Liver (tissue), 8 donors: ENCODE measurements at regions not wholly inside any gene's neighbourhood (a gene's known extent, or its start where the extent isn't known, plus 50 kb on each side); places are given as distances from the start of the nearest gene placed in this dataset.

ENCODE experiments used
- DNase-seq: peaks from one replicate; pipeline ENCODE4 v3.0.0-alpha.2; 2017; ENCODE audit warnings: low spot score
- H3K27ac ChIP-seq, 2 donors: one replicate each; pipeline ENCODE4 v1.7.0; 2013; ENCODE audit warnings: inconsistent platforms in 2 of 2, low read length in 2 of 2, control low read depth in 1 of 2, low read depth in 1 of 2, mild to moderate bottlenecking in 1 of 2
- H3K27me3 ChIP-seq, 4 donors: one replicate each; pipeline versions ENCODE4 v1.6.1 to v1.7.0; 2013; ENCODE audit warnings: low read length in 3 of 4, inconsistent platforms in 1 of 4, mild to moderate bottlenecking in 1 of 4, moderate library complexity in 1 of 4; ENCODE audit not compliant: control insufficient read depth in 4 of 4, insufficient read depth in 4 of 4
- H3K36me3 ChIP-seq, 4 donors: one replicate each; pipeline versions ENCODE4 v1.6.1 to v1.7.0; 2013; ENCODE audit warnings: low read length in 3 of 4, mild to moderate bottlenecking in 3 of 4, low read depth in 1 of 4, moderate library complexity in 1 of 4; ENCODE audit not compliant: control insufficient read depth in 4 of 4, insufficient read depth in 3 of 4
- H3K4me1 ChIP-seq, 4 donors: one replicate each; pipeline versions ENCODE4 v1.6.1 to v1.7.0; 2013; ENCODE audit warnings: low read length in 3 of 4, mild to moderate bottlenecking in 3 of 4, moderate library complexity in 1 of 4; ENCODE audit not compliant: control insufficient read depth in 4 of 4, insufficient read depth in 4 of 4
- H3K4me3 ChIP-seq, 3 donors: one replicate each; pipeline versions ENCODE4 v1.6.1 to v1.7.0; 2013; ENCODE audit warnings: low read length in 3 of 3, control low read depth in 1 of 3, low read depth in 1 of 3, mild to moderate bottlenecking in 1 of 3
- H3K9ac ChIP-seq, 2 donors: one replicate each; pipeline ENCODE4 v1.7.0; 2013; ENCODE audit warnings: low read length in 2 of 2, mild to moderate bottlenecking in 2 of 2, moderate library complexity in 2 of 2, control low read depth in 1 of 2, low read depth in 1 of 2
- H3K9me3 ChIP-seq, 4 donors: one replicate each; pipeline versions ENCODE4 v1.6.1 to v1.7.0; 2013; ENCODE audit warnings: low read length in 3 of 4; ENCODE audit not compliant: control insufficient read depth in 4 of 4
- EGR1 ChIP-seq, 2 donors: IDR thresholded peaks; 2 replicates each; pipeline ENCODE4 v1.6.1; 2016 to 2018; ENCODE audit warnings: antibody characterized with exemption in 2 of 2, low read depth in 2 of 2
- FOXA1 ChIP-seq: IDR thresholded peaks from 2 replicates; pipeline ENCODE4 v1.6.1; 2016; ENCODE audit warnings: antibody characterized with exemption
- FOXA2 ChIP-seq: IDR thresholded peaks from 2 replicates; pipeline ENCODE4 v1.6.1; 2016; ENCODE audit warnings: antibody characterized with exemption
- GABPA ChIP-seq, 2 donors: IDR thresholded peaks in 1 of 2; conservative IDR thresholded peaks in 1 of 2; 2 replicates each; pipeline ENCODE4 v1.6.1; 2016; ENCODE audit warnings: antibody characterized with exemption in 2 of 2, mild to moderate bottlenecking in 1 of 2, moderate library complexity in 1 of 2
- HNF4A ChIP-seq, 2 donors: conservative IDR thresholded peaks; 2 replicates each; pipeline ENCODE4 v1.6.1; 2016; ENCODE audit warnings: antibody characterized with exemption in 2 of 2, mild to moderate bottlenecking in 2 of 2
- JUND ChIP-seq, 2 donors: IDR thresholded peaks; 2 replicates each; pipeline ENCODE4 v1.6.1; 2016; ENCODE audit warnings: antibody characterized with exemption in 2 of 2
- MAX ChIP-seq: IDR thresholded peaks from 2 replicates; pipeline ENCODE4 v1.6.1; 2016; ENCODE audit warnings: antibody characterized with exemption
- NR2F2 ChIP-seq: IDR thresholded peaks from 2 replicates; pipeline ENCODE4 v1.6.1; 2016; ENCODE audit warnings: antibody characterized with exemption
- RAD21 ChIP-seq, 2 donors: IDR thresholded peaks; 2 replicates each; pipeline ENCODE4 v1.6.1; 2016; ENCODE audit warnings: antibody characterized with exemption in 2 of 2, mild to moderate bottlenecking in 2 of 2
- RXRA ChIP-seq, 2 donors: IDR thresholded peaks; 2 replicates each; pipeline ENCODE4 v1.6.1; 2017 to 2018; ENCODE audit warnings: antibody characterized with exemption in 2 of 2, mild to moderate bottlenecking in 1 of 2
- SP1 ChIP-seq: IDR thresholded peaks from 2 replicates; pipeline ENCODE4 v1.6.1; 2018; ENCODE audit warnings: antibody characterized with exemption, mild to moderate bottlenecking
- TAF1 ChIP-seq: conservative IDR thresholded peaks from 2 replicates; pipeline ENCODE4 v1.6.1; 2016; ENCODE audit warnings: antibody characterized with exemption, mild to moderate bottlenecking
- YY1 ChIP-seq: IDR thresholded peaks from 2 replicates; pipeline ENCODE4 v1.6.1; 2016; ENCODE audit warnings: antibody characterized with exemption, mild to moderate bottlenecking
- ZBTB33 ChIP-seq: IDR thresholded peaks from 2 replicates; pipeline ENCODE4 v1.6.1; 2016; ENCODE audit warnings: antibody characterized with exemption
- WGBS: extraction: QIAGEN DNeasy Blood & Tissue Kit; methylation state at CpG from one replicate; pipeline ENCODE4 v1.1.7; 2013; 5-methylcytosine and 5-hydroxymethylcytosine counted together
- TF ChIP-seq, protein P1 (sequence below): fragments of 150-350 bp; IDR thresholded peaks from 2 replicates; pipeline ENCODE4 v1.5.1; 2017; ENCODE audit warnings: improper control_type of control experiment, low read depth, low read length; ENCODE audit not compliant: missing input control
- TF ChIP-seq, protein P2 (sequence below): IDR thresholded peaks from 2 replicates; pipeline ENCODE4 v1.6.1; 2016; ENCODE audit warnings: antibody characterized with exemption
- donor health status: healthy.
- donor health status: healthy.
- donor health status: healthy.
- donor health status: healthy.
- donor health status: healthy.

DNA sequence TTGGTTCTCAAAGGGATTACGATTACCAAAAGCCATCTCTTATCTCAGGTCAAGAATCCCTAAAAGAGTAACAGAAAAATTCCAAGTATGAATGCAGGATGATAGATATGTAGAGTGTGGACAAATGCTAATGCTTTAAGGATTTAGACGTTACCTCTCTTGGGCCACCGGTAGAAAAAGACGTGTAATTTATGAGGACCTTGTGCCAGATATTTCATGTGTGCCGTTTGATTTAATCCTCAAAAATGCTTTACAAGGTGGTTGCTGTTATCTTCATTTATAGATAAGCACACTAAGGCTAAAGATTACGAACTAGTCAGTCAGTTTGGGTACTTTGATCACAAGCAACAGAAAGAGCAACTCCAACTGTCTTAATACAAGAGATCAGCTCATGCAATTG is 370.8 kb upstream of the JAG1 start (continued):
- no peak for TF ChIP-seq JUND (IDR thresholded peaks at IDR 0.05)
- no peak for TF ChIP-seq RXRA (IDR thresholded peaks at IDR 0.05)
- TF ChIP-seq, protein P1, sequence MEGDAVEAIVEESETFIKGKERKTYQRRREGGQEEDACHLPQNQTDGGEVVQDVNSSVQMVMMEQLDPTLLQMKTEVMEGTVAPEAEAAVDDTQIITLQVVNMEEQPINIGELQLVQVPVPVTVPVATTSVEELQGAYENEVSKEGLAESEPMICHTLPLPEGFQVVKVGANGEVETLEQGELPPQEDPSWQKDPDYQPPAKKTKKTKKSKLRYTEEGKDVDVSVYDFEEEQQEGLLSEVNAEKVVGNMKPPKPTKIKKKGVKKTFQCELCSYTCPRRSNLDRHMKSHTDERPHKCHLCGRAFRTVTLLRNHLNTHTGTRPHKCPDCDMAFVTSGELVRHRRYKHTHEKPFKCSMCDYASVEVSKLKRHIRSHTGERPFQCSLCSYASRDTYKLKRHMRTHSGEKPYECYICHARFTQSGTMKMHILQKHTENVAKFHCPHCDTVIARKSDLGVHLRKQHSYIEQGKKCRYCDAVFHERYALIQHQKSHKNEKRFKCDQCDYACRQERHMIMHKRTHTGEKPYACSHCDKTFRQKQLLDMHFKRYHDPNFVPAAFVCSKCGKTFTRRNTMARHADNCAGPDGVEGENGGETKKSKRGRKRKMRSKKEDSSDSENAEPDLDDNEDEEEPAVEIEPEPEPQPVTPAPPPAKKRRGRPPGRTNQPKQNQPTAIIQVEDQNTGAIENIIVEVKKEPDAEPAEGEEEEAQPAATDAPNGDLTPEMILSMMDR = no peak
- no peak for TF ChIP-seq YY1
- TF ChIP-seq EGR1 (IDR thresholded peaks at IDR 0.05; ENCODE audit: low read depth in 2 of 2) = no peak

DNA sequence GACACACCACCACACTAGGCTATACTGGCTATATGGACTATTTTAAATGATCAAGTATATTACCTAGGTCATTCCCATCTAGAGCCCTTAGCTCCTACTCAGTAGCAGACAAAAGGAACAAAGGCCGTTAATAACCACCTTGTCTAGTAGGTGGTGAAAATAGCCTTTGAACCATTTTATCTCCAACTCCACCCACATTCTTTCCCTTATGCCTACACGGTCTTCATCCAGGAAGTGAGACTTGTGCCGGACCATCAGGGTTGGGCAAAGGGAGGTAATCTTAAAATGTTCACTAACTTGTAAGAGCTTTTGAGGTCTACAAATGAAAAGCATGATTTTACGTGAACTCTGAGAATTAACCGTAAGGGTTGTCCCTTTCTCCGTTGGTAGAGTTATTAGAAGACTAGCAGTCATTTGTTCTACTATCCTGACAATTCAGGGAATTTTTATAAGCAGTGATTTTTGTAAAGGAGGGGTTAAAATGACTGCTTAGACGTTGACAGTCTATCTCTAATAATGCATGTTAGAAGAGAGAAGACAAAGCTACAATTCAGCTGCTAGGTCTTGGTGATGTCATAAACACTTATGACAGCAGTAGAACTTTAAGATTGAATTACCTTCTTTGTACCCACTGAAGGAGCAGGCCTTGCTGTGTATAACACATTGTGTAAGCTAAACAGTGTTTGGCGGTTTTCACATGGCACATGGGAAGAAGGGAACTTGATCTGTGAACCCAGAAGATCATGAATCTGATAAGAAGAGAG is 371.8 kb upstream of the JAG1 start:
- H3K4me3 ChIP-seq = no peak overlapping the region
- no peaks in the 10 kb centered on the region for H3K9me3 ChIP-seq
- no peaks in the 10 kb centered on the region for H3K27me3 ChIP-seq
- no peak overlapping the region for H3K9ac ChIP-seq
- no peaks in the 10 kb centered on the region for H3K36me3 ChIP-seq
- no peak for DNase-seq
- H3K27ac ChIP-seq = no peak overlapping the region
- H3K4me1 ChIP-seq = no peaks in the 10 kb centered on the region
- 82% methylated on average over 8 of the region's 8 CpGs for WGBS
- TF ChIP-seq ZBTB33 (no peak), FOXA2 (no peak)

DNA sequence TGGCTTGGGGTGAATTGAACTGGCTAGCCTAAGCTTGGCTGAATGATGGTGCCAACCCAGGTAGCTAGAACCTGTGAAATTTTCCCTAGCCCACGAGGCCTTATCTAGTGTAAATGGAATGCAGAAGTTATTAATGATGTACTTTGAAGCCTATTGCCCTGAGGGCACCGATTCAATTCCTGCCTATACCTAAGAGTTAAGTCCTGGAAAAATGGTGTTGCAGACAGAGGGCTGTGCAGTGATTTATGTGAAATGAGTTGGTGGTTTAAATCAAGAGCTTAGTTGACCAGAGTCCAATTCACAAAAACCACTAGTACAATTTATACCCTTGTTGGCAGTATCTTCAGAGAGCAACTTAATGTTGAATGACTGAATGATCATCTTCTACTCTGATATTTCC is 373.8 kb upstream of the JAG1 start:
- no peaks in the 10 kb centered on the region for H3K4me1 ChIP-seq
- H3K9ac ChIP-seq = no peak overlapping the region
- H3K27me3 ChIP-seq = no peaks in the 10 kb centered on the region
- no peak overlapping the region for H3K27ac ChIP-seq
- no peaks in the 10 kb centered on the region for H3K36me3 ChIP-seq
- no peak for DNase-seq
- no peaks in the 10 kb centered on the region for H3K9me3 ChIP-seq
- no peak overlapping the region for H3K4me3 ChIP-seq
- no peak for TF ChIP-seq GABPA (IDR thresholded peaks at IDR 0.05 in 1 of 2, conservative IDR thresholded peaks at IDR 0.05 in 1 of 2)
- no peak for TF ChIP-seq TAF1
- 55% methylated on average over 2 of the region's 2 CpGs for WGBS

GRCh38 chr20:11048739-11049138 is 374.9 kb upstream of the JAG1 start:
- no peak overlapping the region for H3K4me3 ChIP-seq
- no peak for DNase-seq
- no peaks in the 10 kb centered on the region for H3K27me3 ChIP-seq
- H3K9ac ChIP-seq = no peak overlapping the region
- no peak overlapping the region for H3K27ac ChIP-seq
- H3K9me3 ChIP-seq = no peaks in the 10 kb centered on the region
- H3K36me3 ChIP-seq = no peaks in the 10 kb centered on the region
- H3K4me1 ChIP-seq = no peaks in the 10 kb centered on the region
- TF ChIP-seq RAD21 (IDR thresholded peaks at IDR 0.05) (no peak), GABPA (IDR thresholded peaks at IDR 0.05 in 1 of 2, conservative IDR thresholded peaks at IDR 0.05 in 1 of 2) (no peak), SP1 (no peak), TAF1 (no peak), ZBTB33 (no peak), EGR1 (IDR thresholded peaks at IDR 0.05; ENCODE audit: low read depth in 2 of 2) (no peak), JUND (IDR thresholded peaks at IDR 0.05) (no peak), YY1 (no peak), FOXA1 (no peak), HNF4A (conservative IDR thresholded peaks at IDR 0.05) (no peak), MAX (no peak), RXRA (IDR thresholded peaks at IDR 0.05) (no peak), FOXA2 (no peak), NR2F2 (no peak)
- TF ChIP-seq, protein P2, sequence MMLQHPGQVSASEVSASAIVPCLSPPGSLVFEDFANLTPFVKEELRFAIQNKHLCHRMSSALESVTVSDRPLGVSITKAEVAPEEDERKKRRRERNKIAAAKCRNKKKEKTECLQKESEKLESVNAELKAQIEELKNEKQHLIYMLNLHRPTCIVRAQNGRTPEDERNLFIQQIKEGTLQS = no peak
- TF ChIP-seq, protein P1 = no peak
